ENCODE measurements at regions not wholly inside any gene's neighbourhood (a gene's known extent, or its start where the extent isn't known, plus 50 kb on each side); places are given as distances from the start of the nearest gene placed in this dataset.

DNA sequence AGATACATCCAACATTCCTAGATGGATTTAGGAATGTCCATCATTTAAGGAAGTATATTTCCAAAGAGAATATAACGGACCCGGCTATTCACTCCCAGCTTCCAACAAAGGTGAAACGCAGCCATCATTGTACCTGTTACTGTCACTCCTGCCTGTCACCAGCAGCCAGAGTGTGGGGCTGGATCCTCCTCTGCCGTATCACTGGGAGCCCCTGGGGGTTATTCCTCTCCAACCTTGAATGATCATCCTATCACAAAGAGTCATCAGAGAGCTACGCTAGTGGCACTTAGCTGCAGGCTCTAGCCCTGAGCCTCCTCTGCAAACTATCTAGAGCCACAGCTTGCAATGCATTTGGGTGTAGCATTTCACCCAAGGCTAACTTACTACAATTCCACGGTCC is 73.6 kb upstream of the NHSL1 start:
- H3K9me3 ChIP-seq (ENCODE audit: control insufficient read depth in 2 of 2, insufficient read depth in 1 of 2, low read length in 1 of 2) = peaks cover 0 to 3% of the 10 kb centered on the region in 2 donors
- peaks cover 0 to 4% of the 10 kb centered on the region in 2 donors for H3K27me3 ChIP-seq (ENCODE audit: control insufficient read depth in 2 of 2, insufficient read depth in 1 of 2, low read length in 1 of 2)
- no peak overlapping the region for H3K4me3 ChIP-seq (ENCODE audit: low read length in 2 of 2)
- 94% methylated on average over 6 of the region's 6 CpGs for WGBS
- H3K27ac ChIP-seq (ENCODE audit: low read depth in 1 of 2, low read length in 1 of 2) = no peak overlapping the region
- peaks cover 0 to 16% of the 10 kb centered on the region in 2 donors for H3K4me1 ChIP-seq (ENCODE audit: control insufficient read depth in 2 of 2, insufficient read depth in 2 of 2, low read length in 2 of 2)
- H3K36me3 ChIP-seq (ENCODE audit: control insufficient read depth in 2 of 2, insufficient read depth in 2 of 2, low read length in 1 of 2) = no peaks in the 10 kb centered on the region
- no peak for DNase-seq (ENCODE audit: low read depth in 6 of 9, low spot score in 9 of 9)

- Histone ChIP-seq H3K4me3 (ENCODE audit: low read length in 2 of 2) (no peak overlapping the region), H3K9me3 (ENCODE audit: control insufficient read depth in 2 of 2, insufficient read depth in 1 of 2, low read length in 1 of 2) (peaks cover 0 to 3% of the 10 kb centered on the region in 2 donors), H3K36me3 (ENCODE audit: control insufficient read depth in 2 of 2, insufficient read depth in 2 of 2, low read length in 1 of 2) (no peaks in the 10 kb centered on the region), H3K4me1 (ENCODE audit: control insufficient read depth in 2 of 2, insufficient read depth in 2 of 2, low read length in 2 of 2) (peaks cover 0 to 16% of the 10 kb centered on the region in 2 donors), H3K27ac (ENCODE audit: low read depth in 1 of 2, low read length in 1 of 2) (no peak overlapping the region), H3K27me3 (ENCODE audit: control insufficient read depth in 2 of 2, insufficient read depth in 1 of 2, low read length in 1 of 2) (peaks cover 0 to 4% of the 10 kb centered on the region in 2 donors)
- no peak for DNase-seq (ENCODE audit: low read depth in 6 of 9, low spot score in 9 of 9)
- WGBS = 70% methylated on average over 4 of the region's 4 CpGs
Measured at GRCh38 chr6:138575257-138575656, 76.0 kb upstream of the NHSL1 start.

- H3K4me3 ChIP-seq (ENCODE audit: low read length in 2 of 2) = no peak overlapping the region
- H3K4me1 ChIP-seq (ENCODE audit: control insufficient read depth in 2 of 2, insufficient read depth in 2 of 2, low read length in 2 of 2) = peaks cover 0 to 16% of the 10 kb centered on the region in 2 donors
- DNase-seq (ENCODE audit: low read depth in 6 of 9, low spot score in 9 of 9) = no peak
- H3K27ac ChIP-seq (ENCODE audit: low read depth in 1 of 2, low read length in 1 of 2) = no peak overlapping the region
- H3K27me3 ChIP-seq (ENCODE audit: control insufficient read depth in 2 of 2, insufficient read depth in 1 of 2, low read length in 1 of 2) = peaks cover 0 to 4% of the 10 kb centered on the region in 2 donors
- H3K9me3 ChIP-seq (ENCODE audit: control insufficient read depth in 2 of 2, insufficient read depth in 1 of 2, low read length in 1 of 2) = peaks cover 0 to 3% of the 10 kb centered on the region in 2 donors
- WGBS = 70% methylated on average over 6 of the region's 6 CpGs
- no peaks in the 10 kb centered on the region for H3K36me3 ChIP-seq (ENCODE audit: control insufficient read depth in 2 of 2, insufficient read depth in 2 of 2, low read length in 1 of 2)
Measured at GRCh38 chr6:138576313-138576712, 77.0 kb upstream of the NHSL1 start.

GRCh38 chr6:138577151-138577915 is 78.0 kb upstream of the NHSL1 start:
- Histone ChIP-seq H3K9me3 (ENCODE audit: control insufficient read depth in 2 of 2, insufficient read depth in 1 of 2, low read length in 1 of 2) (peaks cover 0 to 2% of the 10 kb centered on the region in 2 donors), H3K4me3 (ENCODE audit: low read length in 2 of 2) (no peak overlapping the region), H3K27ac (ENCODE audit: low read depth in 1 of 2, low read length in 1 of 2) (no peak overlapping the region), H3K36me3 (ENCODE audit: control insufficient read depth in 2 of 2, insufficient read depth in 2 of 2, low read length in 1 of 2) (no peaks in the 10 kb centered on the region), H3K27me3 (ENCODE audit: control insufficient read depth in 2 of 2, insufficient read depth in 1 of 2, low read length in 1 of 2) (peaks cover 0 to 2% of the 10 kb centered on the region in 2 donors), H3K4me1 (ENCODE audit: control insufficient read depth in 2 of 2, insufficient read depth in 2 of 2, low read length in 2 of 2) (peaks cover 0 to 8% of the 10 kb centered on the region in 2 donors)
- peak in 1 of 9 donors; percentile 29 for DNase-seq (ENCODE audit: low read depth in 6 of 9, low spot score in 9 of 9)
- 66% methylated on average over 9 of the region's 9 CpGs for WGBS

GRCh38 chr6:138580040-138580439 is 80.7 kb upstream of the NHSL1 start:
- WGBS = 96% methylated on average over 4 of the region's 4 CpGs
- no peaks in the 10 kb centered on the region for H3K9me3 ChIP-seq (ENCODE audit: control insufficient read depth in 2 of 2, insufficient read depth in 1 of 2, low read length in 1 of 2)

DNA sequence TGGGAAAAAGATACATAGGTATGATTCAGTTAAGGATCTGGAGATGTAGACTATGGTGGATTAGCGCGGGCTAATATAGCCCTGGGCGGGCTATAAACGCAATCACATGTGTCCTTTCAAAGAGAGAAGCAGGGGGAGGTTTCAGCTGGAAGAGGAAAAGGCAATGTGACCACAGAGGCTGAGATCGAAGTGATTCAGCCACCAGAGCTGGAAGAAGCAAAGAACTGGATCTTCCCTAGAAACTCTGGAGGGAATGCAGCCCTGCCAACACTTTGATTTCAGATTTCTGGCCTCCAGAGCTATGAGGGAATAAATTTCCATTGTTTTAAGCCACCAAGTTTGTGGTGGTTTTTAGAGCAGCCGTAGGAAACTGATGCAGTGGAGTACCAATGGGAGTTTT is 81.5 kb upstream of the NHSL1 start:
- Histone ChIP-seq H3K4me1 (ENCODE audit: control insufficient read depth in 2 of 2, insufficient read depth in 2 of 2, low read length in 2 of 2) (peaks cover 0 to 6% of the 10 kb centered on the region in 2 donors), H3K36me3 (ENCODE audit: control insufficient read depth in 2 of 2, insufficient read depth in 2 of 2, low read length in 1 of 2) (no peaks in the 10 kb centered on the region), H3K27me3 (ENCODE audit: control insufficient read depth in 2 of 2, insufficient read depth in 1 of 2, low read length in 1 of 2) (no peaks in the 10 kb centered on the region), H3K9me3 (ENCODE audit: control insufficient read depth in 2 of 2, insufficient read depth in 1 of 2, low read length in 1 of 2) (no peaks in the 10 kb centered on the region), H3K27ac (ENCODE audit: low read depth in 1 of 2, low read length in 1 of 2) (no peak overlapping the region), H3K4me3 (ENCODE audit: low read length in 2 of 2) (no peak overlapping the region)
- DNase-seq (ENCODE audit: low read depth in 6 of 9, low spot score in 9 of 9) = no peak
- WGBS = 89% methylated on average over 6 of the region's 6 CpGs

More at GRCh38 chr6:138580040-138580439, 80.7 kb upstream of the NHSL1 start:
- H3K27me3 ChIP-seq (ENCODE audit: control insufficient read depth in 2 of 2, insufficient read depth in 1 of 2, low read length in 1 of 2) = no peaks in the 10 kb centered on the region
- DNase-seq (ENCODE audit: low read depth in 6 of 9, low spot score in 9 of 9) = no peak
- H3K36me3 ChIP-seq (ENCODE audit: control insufficient read depth in 2 of 2, insufficient read depth in 2 of 2, low read length in 1 of 2) = no peaks in the 10 kb centered on the region
- peaks cover 0 to 6% of the 10 kb centered on the region in 2 donors for H3K4me1 ChIP-seq (ENCODE audit: control insufficient read depth in 2 of 2, insufficient read depth in 2 of 2, low read length in 2 of 2)
- no peak overlapping the region for H3K4me3 ChIP-seq (ENCODE audit: low read length in 2 of 2)
- H3K27ac ChIP-seq (ENCODE audit: low read depth in 1 of 2, low read length in 1 of 2) = no peak overlapping the region

DNA sequence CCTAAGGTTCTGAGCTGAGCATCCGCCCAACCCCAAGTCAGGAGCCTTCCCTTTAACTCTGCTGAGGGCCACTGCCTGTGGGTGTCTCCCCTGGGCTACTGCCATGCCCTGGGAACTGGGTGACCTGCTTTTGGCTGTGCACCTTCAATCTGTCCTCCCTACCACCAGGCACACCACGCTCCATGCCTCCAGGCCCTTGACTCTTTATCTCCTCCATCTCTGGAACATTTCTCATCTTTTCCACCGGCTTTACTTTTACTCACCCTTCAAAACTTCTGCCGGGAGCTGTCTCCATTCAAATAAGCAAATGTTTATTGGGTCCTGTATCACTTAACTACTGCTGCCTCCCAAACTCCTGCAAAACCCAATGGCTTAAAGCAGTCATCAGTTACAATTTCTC is 83.3 kb upstream of the NHSL1 start:
- H3K27me3 ChIP-seq (ENCODE audit: control insufficient read depth in 2 of 2, insufficient read depth in 1 of 2, low read length in 1 of 2) = no peaks in the 10 kb centered on the region
- H3K4me3 ChIP-seq (ENCODE audit: low read length in 2 of 2) = no peak overlapping the region
- no peak for DNase-seq (ENCODE audit: low read depth in 6 of 9, low spot score in 9 of 9)
- H3K4me1 ChIP-seq (ENCODE audit: control insufficient read depth in 2 of 2, insufficient read depth in 2 of 2, low read length in 2 of 2) = no peaks in the 10 kb centered on the region
- H3K36me3 ChIP-seq (ENCODE audit: control insufficient read depth in 2 of 2, insufficient read depth in 2 of 2, low read length in 1 of 2) = no peaks in the 10 kb centered on the region
- WGBS = 99% methylated on average over 4 of the region's 4 CpGs
- no peak overlapping the region for H3K27ac ChIP-seq (ENCODE audit: low read depth in 1 of 2, low read length in 1 of 2)
- no peaks in the 10 kb centered on the region for H3K9me3 ChIP-seq (ENCODE audit: control insufficient read depth in 2 of 2, insufficient read depth in 1 of 2, low read length in 1 of 2)

DNA sequence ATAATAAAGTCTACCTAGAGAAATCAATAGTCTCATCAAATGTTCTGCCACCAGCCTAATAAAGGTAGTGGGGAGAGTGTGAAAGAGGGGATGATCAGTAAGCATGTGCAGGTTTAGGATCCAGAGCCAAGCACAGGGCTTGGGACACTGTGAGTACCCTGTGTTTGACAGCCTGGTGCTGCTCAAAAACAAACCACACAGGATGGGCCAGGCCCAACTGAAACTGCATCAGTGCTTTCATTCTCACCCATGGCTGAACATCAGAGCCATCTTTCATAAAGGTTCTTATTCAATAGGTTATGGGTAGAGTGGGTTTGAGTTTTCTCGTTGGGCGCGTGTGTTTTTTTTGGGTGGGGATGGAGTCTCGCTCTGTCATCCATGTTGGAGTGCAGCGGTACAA is 87.3 kb upstream of the NHSL1 start:
- H3K4me1 ChIP-seq (ENCODE audit: control insufficient read depth in 2 of 2, insufficient read depth in 2 of 2, low read length in 2 of 2) = no peaks in the 10 kb centered on the region
- H3K4me3 ChIP-seq (ENCODE audit: low read length in 2 of 2) = no peak overlapping the region
- 94% methylated on average over 5 of the region's 5 CpGs for WGBS
- no peaks in the 10 kb centered on the region for H3K36me3 ChIP-seq (ENCODE audit: control insufficient read depth in 2 of 2, insufficient read depth in 2 of 2, low read length in 1 of 2)
- no peaks in the 10 kb centered on the region for H3K27me3 ChIP-seq (ENCODE audit: control insufficient read depth in 2 of 2, insufficient read depth in 1 of 2, low read length in 1 of 2)
- H3K27ac ChIP-seq (ENCODE audit: low read depth in 1 of 2, low read length in 1 of 2) = no peak overlapping the region
- DNase-seq (ENCODE audit: low read depth in 6 of 9, low spot score in 9 of 9) = no peak
- no peaks in the 10 kb centered on the region for H3K9me3 ChIP-seq (ENCODE audit: control insufficient read depth in 2 of 2, insufficient read depth in 1 of 2, low read length in 1 of 2)

- DNase-seq (ENCODE audit: low read depth in 6 of 9, low spot score in 9 of 9) = peak in 8 of 9 donors; percentile 41 to 77 (median 56)
Measured at GRCh38 chr6:138588805-138589434, 89.6 kb upstream of the NHSL1 start.

More at GRCh38 chr6:138588805-138589434, 89.6 kb upstream of the NHSL1 start:
- Histone ChIP-seq H3K27me3 (ENCODE audit: control insufficient read depth in 2 of 2, insufficient read depth in 1 of 2, low read length in 1 of 2) (no peaks in the 10 kb centered on the region), H3K4me3 (ENCODE audit: low read length in 2 of 2) (no peak overlapping the region), H3K9me3 (ENCODE audit: control insufficient read depth in 2 of 2, insufficient read depth in 1 of 2, low read length in 1 of 2) (no peaks in the 10 kb centered on the region), H3K4me1 (ENCODE audit: control insufficient read depth in 2 of 2, insufficient read depth in 2 of 2, low read length in 2 of 2) (peaks cover 0 to 2% of the 10 kb centered on the region in 2 donors), H3K36me3 (ENCODE audit: control insufficient read depth in 2 of 2, insufficient read depth in 2 of 2, low read length in 1 of 2) (no peaks in the 10 kb centered on the region), H3K27ac (ENCODE audit: low read depth in 1 of 2, low read length in 1 of 2) (no peak overlapping the region)
- 59% methylated on average over 13 of the region's 13 CpGs for WGBS

Data from thymus (tissue), 11 donors.